ENCODE measurements at regions not wholly inside any gene's neighbourhood (a gene's known extent, or its start where the extent isn't known, plus 50 kb on each side); places are given as distances from the start of the nearest gene placed in this dataset.

GRCh38 chr20:43863821-43864544 is 50.7 kb upstream of the TOX2 start:
- Histone ChIP-seq H3K36me3 (ENCODE audit: insufficient read depth in 1 of 2, low read depth in 1 of 2) (no peaks in the 10 kb centered on the region), H3K4me1 (no peaks in the 10 kb centered on the region), H3K27ac (no peak overlapping the region), H3K9me3 (no peaks in the 10 kb centered on the region), H3K27me3 (ENCODE audit: insufficient read depth in 3 of 3, low read length in 2 of 3) (no peaks in the 10 kb centered on the region), H3K4me3 (no peak overlapping the region)
- ATAC-seq = no peak
- intact Hi-C loops (cut with DNase I) = no loop called here
- 54 to 61% (median 59%) methylated on average over 10 of the region's 10 CpGs for WGBS, 3 donors
- no peak for TF ChIP-seq CTCF (IDR thresholded peaks at IDR 0.05)
- no peak for DNase-seq

- ATAC-seq (no peak), DNase-seq (no peak)
- Histone ChIP-seq H3K4me3 (no peak overlapping the region), H3K36me3 (ENCODE audit: insufficient read depth in 1 of 2, low read depth in 1 of 2) (no peaks in the 10 kb centered on the region), H3K27ac (no peak overlapping the region), H3K9me3 (no peaks in the 10 kb centered on the region), H3K27me3 (ENCODE audit: insufficient read depth in 3 of 3, low read length in 2 of 3) (no peaks in the 10 kb centered on the region), H3K4me1 (no peaks in the 10 kb centered on the region)
- 68 to 79% (median 72%) methylated on average over 11 to 12 of the region's 12 CpGs for WGBS, 3 donors
- intact Hi-C loops (cut with DNase I) = no loop called here
- TF ChIP-seq CTCF (IDR thresholded peaks at IDR 0.05) = no peak
These were observed 51.3 kb upstream of the TOX2 start for GRCh38 chr20:43863330-43863729.

- ATAC-seq (no peak), DNase-seq (no peak)
- no peaks in the 10 kb centered on the region for H3K27me3 ChIP-seq (ENCODE audit: insufficient read depth in 3 of 3, low read length in 2 of 3)
- intact Hi-C loops (cut with DNase I) = no loop called here
- 39 to 54% (median 44%) methylated on average over 4 of the region's 4 CpGs for whole genome bisulfite sequencing, 3 donors
- TF ChIP-seq CTCF (IDR thresholded peaks at IDR 0.05) = no peak
- no peaks in the 10 kb centered on the region for H3K36me3 ChIP-seq (ENCODE audit: insufficient read depth in 1 of 2, low read depth in 1 of 2)
- H3K4me1 ChIP-seq = no peaks in the 10 kb centered on the region
- no peaks in the 10 kb centered on the region for H3K9me3 ChIP-seq
- no peak overlapping the region for H3K27ac ChIP-seq
- no peak overlapping the region for H3K4me3 ChIP-seq
These were observed 52.2 kb upstream of the TOX2 start for GRCh38 chr20:43862438-43862837.

- ATAC-seq (no peak), DNase-seq (no peak)
- no peak overlapping the region for H3K4me3 ChIP-seq
- no peak overlapping the region for H3K27ac ChIP-seq
- intact Hi-C loops (cut with DNase I) = no loop called here
- no peaks in the 10 kb centered on the region for H3K27me3 ChIP-seq (ENCODE audit: insufficient read depth in 3 of 3, low read length in 2 of 3)
- H3K4me1 ChIP-seq = no peaks in the 10 kb centered on the region
- WGBS, 3 donors = 84 to 97% (median 90%) methylated on average over 1 of the region's 1 CpG
- no peaks in the 10 kb centered on the region for H3K36me3 ChIP-seq (ENCODE audit: insufficient read depth in 1 of 2, low read depth in 1 of 2)
- H3K9me3 ChIP-seq = no peaks in the 10 kb centered on the region
- TF ChIP-seq CTCF (IDR thresholded peaks at IDR 0.05) = no peak
These were observed 54.7 kb upstream of the TOX2 start for GRCh38 chr20:43859994-43860393.

GRCh38 chr20:43857932-43858331 is 56.7 kb upstream of the TOX2 start:
- H3K27ac ChIP-seq = no peak overlapping the region
- no peaks in the 10 kb centered on the region for H3K4me1 ChIP-seq
- 84 to 93% (median 89%) methylated on average over 1 of the region's 1 CpG for WGBS, 3 donors
- no peak overlapping the region for H3K4me3 ChIP-seq
- ATAC-seq = no peak
- no peak for TF ChIP-seq CTCF (IDR thresholded peaks at IDR 0.05)
- intact Hi-C loops (cut with DNase I) = no loop called here
- DNase-seq = no peak
- H3K27me3 ChIP-seq (ENCODE audit: insufficient read depth in 3 of 3, low read length in 2 of 3) = no peaks in the 10 kb centered on the region
- no peaks in the 10 kb centered on the region for H3K36me3 ChIP-seq (ENCODE audit: insufficient read depth in 1 of 2, low read depth in 1 of 2)
- no peaks in the 10 kb centered on the region for H3K9me3 ChIP-seq
